Lower lobe of right lung (tissue), 2 donors: ENCODE measurements at regions not wholly inside any gene's neighbourhood (a gene's known extent, or its start where the extent isn't known, plus 50 kb on each side); places are given as distances from the start of the nearest gene placed in this dataset.

Experiments used
- ATAC-seq, 2 donors: fragments of 200-7000 bp; cut with Tn5 transposase; one replicate each; pipeline ENCODE4 v1.9.1; 2020 to 2022; ENCODE audit warnings: mild to moderate bottlenecking in 2 of 2, moderate library complexity in 2 of 2
- DNase-seq: peaks from one replicate; pipeline ENCODE4 v3.0.0-alpha.2; 2020
- H3K27ac ChIP-seq: fragments of 200-600 bp; one replicate; pipeline ENCODE4 v1.8.0; 2022
- H3K27me3 ChIP-seq: fragments of 200-600 bp; one replicate; pipeline ENCODE4 v1.8.0; 2022; ENCODE audit warnings: low read depth
- H3K36me3 ChIP-seq: fragments of 200-600 bp; one replicate; pipeline ENCODE4 v1.8.0; 2022; ENCODE audit warnings: mild to moderate bottlenecking
- H3K4me1 ChIP-seq: fragments of 200-600 bp; one replicate; pipeline ENCODE4 v1.8.0; 2022
- H3K4me3 ChIP-seq: fragments of 200-600 bp; one replicate; pipeline ENCODE4 v1.8.0; 2022; ENCODE audit warnings: mild to moderate bottlenecking
- H3K9me3 ChIP-seq: fragments of 200-600 bp; one replicate; pipeline ENCODE4 v1.8.0; 2022
- CTCF ChIP-seq: fragments of 200-600 bp; IDR thresholded peaks from one replicate; pipeline ENCODE4 v1.8.0; 2022; ENCODE audit warnings: antibody characterized with exemption, mild to moderate bottlenecking
- intact Hi-C: fragments of 100-400 bp; cut with DNase I; formaldehyde crosslinking; loops from one replicate; pipeline ENCODE4 v1.11.0; 2022
- donor health status: DM: no; HTN: yes; CAD: no; lungs with severe emphysema.

- H3K4me3 ChIP-seq: no peak overlapping the region
- H3K27me3 ChIP-seq: no peaks in the 10 kb centered on the region
- H3K4me1 ChIP-seq: no peaks in the 10 kb centered on the region
- H3K27ac ChIP-seq: no peak overlapping the region
- no peaks in the 10 kb centered on the region for H3K36me3 ChIP-seq
- TF ChIP-seq CTCF: no peak
- DNase-seq: no peak
- H3K9me3 ChIP-seq: no peaks in the 10 kb centered on the region
- intact Hi-C loops: no loop called here
- ATAC-seq: no peak
These were observed 422.7 kb downstream of the MTRR start for GRCh38 chr5:8291641-8292040.

- Histone ChIP-seq H3K27ac (no peak overlapping the region), H3K9me3 (no peaks in the 10 kb centered on the region), H3K36me3 (no peaks in the 10 kb centered on the region), H3K27me3 (no peaks in the 10 kb centered on the region), H3K4me3 (no peak overlapping the region), H3K4me1 (no peaks in the 10 kb centered on the region)
- DNase-seq: no peak
- no peak for TF ChIP-seq CTCF
- intact Hi-C loops: no loop called here
- no peak for ATAC-seq
These were observed 426.2 kb downstream of the MTRR start for GRCh38 chr5:8295141-8295540.

- H3K27me3 ChIP-seq: no peaks in the 10 kb centered on the region
- DNase-seq (no peak), ATAC-seq (no peak)
- H3K4me3 ChIP-seq: no peak overlapping the region
- H3K27ac ChIP-seq: no peak overlapping the region
- no peaks in the 10 kb centered on the region for H3K4me1 ChIP-seq
- H3K36me3 ChIP-seq: no peaks in the 10 kb centered on the region
- TF ChIP-seq CTCF: no peak
- intact Hi-C loops: no loop called here
- no peaks in the 10 kb centered on the region for H3K9me3 ChIP-seq
These were observed 430.8 kb downstream of the MTRR start for GRCh38 chr5:8299716-8300115.

- intact Hi-C loops: no loop called here
- no peaks in the 10 kb centered on the region for H3K27me3 ChIP-seq
- TF ChIP-seq CTCF: no peak
- DNase-seq (no peak), ATAC-seq (no peak)
- H3K27ac ChIP-seq: no peak overlapping the region
- H3K9me3 ChIP-seq: no peaks in the 10 kb centered on the region
- H3K36me3 ChIP-seq: no peaks in the 10 kb centered on the region
- H3K4me3 ChIP-seq: no peak overlapping the region
- no peaks in the 10 kb centered on the region for H3K4me1 ChIP-seq
These were observed 435.4 kb downstream of the MTRR start for GRCh38 chr5:8304341-8304740.

GRCh38 chr5:8306288-8306896, 437.4 kb downstream of the MTRR start:
- Histone ChIP-seq H3K4me3 (no peak overlapping the region), H3K27me3 (no peaks in the 10 kb centered on the region), H3K36me3 (no peaks in the 10 kb centered on the region), H3K27ac (no peak overlapping the region), H3K9me3 (peaks cover 3% of the 10 kb centered on the region), H3K4me1 (no peaks in the 10 kb centered on the region)
- ATAC-seq (no peak), DNase-seq (no peak)
- intact Hi-C loops: no loop called here
- no peak for TF ChIP-seq CTCF

- DNase-seq (no peak), ATAC-seq (no peak)
- Histone ChIP-seq H3K4me1 (no peaks in the 10 kb centered on the region), H3K27me3 (no peaks in the 10 kb centered on the region), H3K36me3 (no peaks in the 10 kb centered on the region), H3K9me3 (peaks cover 3% of the 10 kb centered on the region), H3K4me3 (no peak overlapping the region), H3K27ac (no peak overlapping the region)
- TF ChIP-seq CTCF: no peak
- intact Hi-C loops: no loop called here
These were observed 446.0 kb downstream of the MTRR start for GRCh38 chr5:8314965-8315364.
